Body of pancreas (tissue), 4 donors: ENCODE measurements at regions not wholly inside any gene's neighbourhood (a gene's known extent, or its start where the extent isn't known, plus 50 kb on each side); places are given as distances from the start of the nearest gene placed in this dataset.

Experiments used
- ATAC-seq: fragments of 150-250 bp; one replicate; pipeline ENCODE4 v1.9.1; 2016
- DNase-seq, 4 donors: peaks; one replicate each; pipeline ENCODE4 v3.0.0-alpha.2; 2019
- H3K27ac ChIP-seq, 4 donors: fragments of 200-600 bp; sonication (generic); 1 replicate in 3 of 4; 2 replicates in 1 of 4; pipeline versions ENCODE4 v1.5.1 to v1.6.1; 2016 to 2019; ENCODE audit warnings: mild to moderate bottlenecking in 1 of 4, mixed read lengths in 1 of 4, moderate library complexity in 1 of 4
- H3K27me3 ChIP-seq, 2 donors: fragments of 200-600 bp; sonication (generic); one replicate each; pipeline ENCODE4 v1.6.0; 2016; ENCODE audit warnings: mild to moderate bottlenecking in 1 of 2
- H3K36me3 ChIP-seq, 2 donors: fragments of 200-600 bp; sonication (generic); replicated peaks in 1 of 2; 2 replicates each; pipeline ENCODE4 v1.5.1; 2016; ENCODE audit warnings: low read depth in 2 of 2; ENCODE audit not compliant: insufficient read depth in 1 of 2
- H3K4me1 ChIP-seq: fragments of 200-600 bp; sonication (generic); one replicate; pipeline ENCODE4 v1.6.0; 2016
- H3K4me3 ChIP-seq, 2 donors: fragments of 200-600 bp; sonication (generic); 1 replicate in 1 of 2; 2 replicates in 1 of 2; pipeline ENCODE4 v1.5.1; 2016 to 2019
- H3K9me3 ChIP-seq, 3 donors: fragments of 200-600 bp; sonication (generic); 1 replicate in 2 of 3; 2 replicates in 1 of 3; pipeline ENCODE4 v1.5.1; 2016
- CTCF ChIP-seq, 7 experiments: fragments of 450-650 bp in 4 of 7; fragments of 200-600 bp in 3 of 7; sonication (generic) in 3 of 7; IDR thresholded peaks; one replicate each; pipeline ENCODE4 v1.5.1; 2016 to 2019; ENCODE audit warnings: antibody characterized with exemption in 7 of 7
- POLR2A ChIP-seq, 3 donors: fragments of 450-650 bp; IDR thresholded peaks; one replicate each; pipeline ENCODE4 v1.6.1; 2016; ENCODE audit warnings: antibody characterized with exemption in 3 of 3, mild to moderate bottlenecking in 2 of 3
- WGBS, 2 donors: methylation state at CpG; one replicate each; pipeline ENCODE4 v1.1.5; 2017; 5-methylcytosine and 5-hydroxymethylcytosine counted together
- intact Hi-C: fragments of 100-400 bp; cut with DNase I; formaldehyde crosslinking; loops from one replicate; pipeline ENCODE4 v1.15.1; 2023

- WGBS, 2 donors = 7 to 19% methylated on average over 1 of the region's 1 CpG
- Histone ChIP-seq H3K27me3 (no peaks in the 10 kb centered on the region), H3K27ac (peak overlapping the region in 3 of 4 donors; percentile 19 to 41 (median 34)), H3K36me3 (no peaks in the 10 kb centered on the region), H3K4me3 (no peak overlapping the region), H3K9me3 (no peaks in the 10 kb centered on the region), H3K4me1 (peaks cover 53% of the 10 kb centered on the region)
- no peak for ATAC-seq
- DNase-seq = no peak
- no peak for TF ChIP-seq POLR2A (IDR thresholded peaks at IDR 0.05)
- TF ChIP-seq CTCF (IDR thresholded peaks at IDR 0.05) = no peak
- intact Hi-C loops = no loop called here
These were observed 113.1 kb upstream of the UMPS start for GRCh38 chr3:124617177-124617576.

GRCh38 chr3:124619887-124620599 lies 110.2 kb upstream of the UMPS start:
- no peaks in the 10 kb centered on the region for H3K9me3 ChIP-seq
- no peaks in the 10 kb centered on the region for H3K36me3 ChIP-seq
- H3K27ac ChIP-seq = peak overlapping the region; percentile 30 to 67 (median 44)
- no peak overlapping the region for H3K4me3 ChIP-seq
- no peaks in the 10 kb centered on the region for H3K27me3 ChIP-seq
- ATAC-seq (peak; percentile 51), DNase-seq (no peak)
- WGBS, 2 donors = 70 to 77% methylated on average over 4 of the region's 4 CpGs
- TF ChIP-seq POLR2A (IDR thresholded peaks at IDR 0.05) (no peak), CTCF (IDR thresholded peaks at IDR 0.05) (no peak)
- intact Hi-C loops = no loop called here
- H3K4me1 ChIP-seq = peaks cover 53% of the 10 kb centered on the region

GRCh38 chr3:124620600-124621063 lies 109.6 kb upstream of the UMPS start:
- no peak overlapping the region for H3K4me3 ChIP-seq
- peak overlapping the region; percentile 30 to 67 (median 44) for H3K27ac ChIP-seq
- intact Hi-C loops = no loop called here
- peak; percentile 37 to 72 (median 54) for DNase-seq
- no peaks in the 10 kb centered on the region for H3K9me3 ChIP-seq
- peak; percentile 77 for ATAC-seq
- TF ChIP-seq POLR2A (IDR thresholded peaks at IDR 0.05) = no peak
- peak in 3 of 7 experiments; percentile 37 to 45 (median 41) for TF ChIP-seq CTCF (IDR thresholded peaks at IDR 0.05)
- no peaks in the 10 kb centered on the region for H3K36me3 ChIP-seq
- WGBS, 2 donors = 19 to 31% methylated on average over 6 of the region's 6 CpGs
- no peaks in the 10 kb centered on the region for H3K27me3 ChIP-seq
- H3K4me1 ChIP-seq = peaks cover 52% of the 10 kb centered on the region

- Histone ChIP-seq H3K27ac (no peak overlapping the region), H3K36me3 (no peaks in the 10 kb centered on the region)
- intact Hi-C loops = no loop called here
These were observed 108.8 kb upstream of the UMPS start for GRCh38 chr3:124621498-124621897.

More at GRCh38 chr3:124621498-124621897, 108.8 kb upstream of the UMPS start:
- H3K27me3 ChIP-seq = no peaks in the 10 kb centered on the region
- no peak for ATAC-seq
- H3K4me3 ChIP-seq = no peak overlapping the region
- no peaks in the 10 kb centered on the region for H3K9me3 ChIP-seq
- H3K4me1 ChIP-seq = peaks cover 45% of the 10 kb centered on the region
- TF ChIP-seq CTCF (IDR thresholded peaks at IDR 0.05) = no peak
- TF ChIP-seq POLR2A (IDR thresholded peaks at IDR 0.05) = no peak
- WGBS, 2 donors = 60 to 89% methylated on average over 3 of the region's 3 CpGs
- no peak for DNase-seq
